IMR-90 (cell line): ENCODE measurements at regions not wholly inside any gene's neighbourhood (a gene's known extent, or its start where the extent isn't known, plus 50 kb on each side); places are given as distances from the start of the nearest gene placed in this dataset.

ENCODE experiments used
- BHLHE40 ChIP-seq: fragments of 150-350 bp; IDR thresholded peaks from 2 replicates; pipeline ENCODE4 v1.6.1; 2016; ENCODE audit warnings: mild to moderate bottlenecking, low read depth, low read length
- ELK1 ChIP-seq: fragments of 150-350 bp; IDR thresholded peaks from 2 replicates; pipeline ENCODE4 v1.6.1; 2016; ENCODE audit warnings: low read depth, mild to moderate bottlenecking, low read length, moderate library complexity, borderline replicate concordance
- MAFK ChIP-seq: IDR thresholded peaks from 2 replicates; pipeline ENCODE4 v1.6.1; 2012; ENCODE audit warnings: low read depth, low read length, improper control_type of control experiment
- MAZ ChIP-seq: IDR thresholded peaks from 2 replicates; pipeline ENCODE4 v1.6.1; 2012; ENCODE audit warnings: low read depth, mild to moderate bottlenecking, low read length, improper control_type of control experiment, moderate library complexity, borderline replicate concordance
- MXI1 ChIP-seq: IDR thresholded peaks from 2 replicates; pipeline ENCODE4 v1.6.1; 2012; ENCODE audit warnings: low read depth, mild to moderate bottlenecking, low read length, moderate library complexity, borderline replicate concordance
- POLR2A ChIP-seq: IDR thresholded peaks from 2 replicates; pipeline ENCODE4 v1.6.1; 2012; ENCODE audit warnings: mild to moderate bottlenecking, low read depth, low read length
- RAD21 ChIP-seq: IDR thresholded peaks from 2 replicates; pipeline ENCODE4 v1.6.1; 2012; ENCODE audit warnings: low read length, improper control_type of control experiment
- RCOR1 ChIP-seq: IDR thresholded peaks from 2 replicates; pipeline ENCODE4 v1.6.1; 2012; ENCODE audit warnings: mild to moderate bottlenecking, low read length, improper control_type of control experiment; ENCODE audit not compliant: insufficient replicate concordance
- RFX5 ChIP-seq: IDR thresholded peaks from 2 replicates; pipeline ENCODE4 v1.8.0; 2012; ENCODE audit warnings: low read depth, mild to moderate bottlenecking, low read length, moderate library complexity
- TF ChIP-seq, protein P1 (sequence below): conservative IDR thresholded peaks from 2 replicates; pipeline ENCODE4 v1.5.1; 2012; ENCODE audit warnings: mild to moderate bottlenecking, low read depth, low read length, improper control_type of control experiment
- TF ChIP-seq, protein P2 (sequence below): fragments of 150-350 bp; IDR thresholded peaks from 2 replicates; pipeline ENCODE4 v1.6.1; 2017; ENCODE audit warnings: mild to moderate bottlenecking, antibody characterized with exemption, low read length, low read depth

GRCh38 chr11:42947405-42947804 lies 364.4 kb upstream of the API5 start:
- TF ChIP-seq ELK1 (no peak), MAFK (no peak), MAZ (no peak), RFX5 (no peak), MXI1 (no peak), RCOR1 (no peak), RAD21 (no peak), BHLHE40 (no peak), POLR2A (no peak)
- TF ChIP-seq, protein P1, sequence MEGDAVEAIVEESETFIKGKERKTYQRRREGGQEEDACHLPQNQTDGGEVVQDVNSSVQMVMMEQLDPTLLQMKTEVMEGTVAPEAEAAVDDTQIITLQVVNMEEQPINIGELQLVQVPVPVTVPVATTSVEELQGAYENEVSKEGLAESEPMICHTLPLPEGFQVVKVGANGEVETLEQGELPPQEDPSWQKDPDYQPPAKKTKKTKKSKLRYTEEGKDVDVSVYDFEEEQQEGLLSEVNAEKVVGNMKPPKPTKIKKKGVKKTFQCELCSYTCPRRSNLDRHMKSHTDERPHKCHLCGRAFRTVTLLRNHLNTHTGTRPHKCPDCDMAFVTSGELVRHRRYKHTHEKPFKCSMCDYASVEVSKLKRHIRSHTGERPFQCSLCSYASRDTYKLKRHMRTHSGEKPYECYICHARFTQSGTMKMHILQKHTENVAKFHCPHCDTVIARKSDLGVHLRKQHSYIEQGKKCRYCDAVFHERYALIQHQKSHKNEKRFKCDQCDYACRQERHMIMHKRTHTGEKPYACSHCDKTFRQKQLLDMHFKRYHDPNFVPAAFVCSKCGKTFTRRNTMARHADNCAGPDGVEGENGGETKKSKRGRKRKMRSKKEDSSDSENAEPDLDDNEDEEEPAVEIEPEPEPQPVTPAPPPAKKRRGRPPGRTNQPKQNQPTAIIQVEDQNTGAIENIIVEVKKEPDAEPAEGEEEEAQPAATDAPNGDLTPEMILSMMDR = no peak
- TF ChIP-seq, protein P2, sequence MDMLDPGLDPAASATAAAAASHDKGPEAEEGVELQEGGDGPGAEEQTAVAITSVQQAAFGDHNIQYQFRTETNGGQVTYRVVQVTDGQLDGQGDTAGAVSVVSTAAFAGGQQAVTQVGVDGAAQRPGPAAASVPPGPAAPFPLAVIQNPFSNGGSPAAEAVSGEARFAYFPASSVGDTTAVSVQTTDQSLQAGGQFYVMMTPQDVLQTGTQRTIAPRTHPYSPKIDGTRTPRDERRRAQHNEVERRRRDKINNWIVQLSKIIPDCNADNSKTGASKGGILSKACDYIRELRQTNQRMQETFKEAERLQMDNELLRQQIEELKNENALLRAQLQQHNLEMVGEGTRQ = no peak
